Esophagus squamous epithelium (tissue), 5 donors: ENCODE measurements at regions not wholly inside any gene's neighbourhood (a gene's known extent, or its start where the extent isn't known, plus 50 kb on each side); places are given as distances from the start of the nearest gene placed in this dataset.

Source experiments
- DNase-seq: peaks from one replicate; lab custom pipeline; 2025; lab: John Stamatoyannopoulos, UW
- H3K27ac ChIP-seq, 4 donors: fragments of 200-600 bp; sonication (generic); one replicate each; pipeline ENCODE4 v1.5.1; 2016 to 2019; ENCODE audit warnings: mild to moderate bottlenecking in 1 of 4
- H3K27me3 ChIP-seq, 4 donors: fragments of 200-600 bp; sonication (generic); 1 replicate in 3 of 4; 2 replicates in 1 of 4; pipeline versions ENCODE4 v1.5.1 to v1.6.0; 2017 to 2021; ENCODE audit warnings: antibody characterized with exemption in 1 of 4
- H3K36me3 ChIP-seq, 3 donors: fragments of 200-600 bp; sonication (generic); one replicate each; pipeline ENCODE4 v1.5.1; 2016 to 2019
- H3K4me1 ChIP-seq, 3 donors: fragments of 200-600 bp; sonication (generic); one replicate each; pipeline ENCODE4 v1.5.1; 2017 to 2019
- H3K4me3 ChIP-seq, 4 donors: fragments of 200-600 bp; sonication (generic); 1 replicate in 3 of 4; 2 replicates in 1 of 4; pipeline ENCODE4 v1.5.1; 2016 to 2019; ENCODE audit warnings: mild to moderate bottlenecking in 2 of 4, moderate library complexity in 1 of 4
- H3K9me3 ChIP-seq, 3 donors: fragments of 200-600 bp; sonication (generic); one replicate each; pipeline ENCODE4 v1.5.1; 2016 to 2019
- POLR2A ChIP-seq, 4 donors: fragments of 450-650 bp; IDR thresholded peaks; one replicate each; pipeline ENCODE4 v1.6.1; 2017; ENCODE audit warnings: antibody characterized with exemption in 4 of 4, mild to moderate bottlenecking in 4 of 4, moderate library complexity in 3 of 4
- WGBS, 2 donors: methylation state at CpG; one replicate each; pipeline ENCODE4 v1.1.5; 2018; 5-methylcytosine and 5-hydroxymethylcytosine counted together
- intact Hi-C: fragments of 100-400 bp; cut with DNase I; formaldehyde crosslinking; loops from one replicate; pipeline ENCODE4 v1.15.0; 2022
- TF ChIP-seq, protein P1 (sequence below), 6 experiments: fragments of 450-650 bp in 4 of 6; fragments of 200-600 bp in 2 of 6; sonication (generic) in 2 of 6; IDR thresholded peaks; one replicate each; pipeline ENCODE4 v1.5.1; 2016 to 2019; ENCODE audit warnings: antibody characterized with exemption in 6 of 6, mild to moderate bottlenecking in 4 of 6, moderate library complexity in 4 of 6
- donor health status: DM: yes; HTN: yes; CAD: no.

DNA sequence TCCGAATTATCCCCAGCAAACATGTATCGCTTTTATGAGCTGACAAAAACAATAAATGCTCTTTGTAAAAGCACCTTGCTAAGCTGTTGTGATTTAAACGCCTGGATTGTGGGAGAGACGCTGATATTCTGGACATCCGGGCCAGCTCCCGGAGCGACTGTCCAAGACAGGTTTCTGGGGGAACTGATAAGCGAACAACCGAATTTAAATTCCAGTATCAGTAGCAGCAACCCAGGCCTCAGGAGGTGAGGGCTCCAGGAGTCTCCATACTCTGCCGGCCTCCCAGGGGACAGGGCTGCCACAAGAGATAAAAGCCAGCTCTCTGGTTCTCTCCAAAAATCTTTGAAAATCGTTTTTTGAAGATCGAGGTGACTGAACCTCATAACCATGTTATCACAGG is 50.3 kb upstream of the VSTM2B start:
- H3K4me1 ChIP-seq, result no peaks in the 10 kb centered on the region
- no peaks in the 10 kb centered on the region for H3K9me3 ChIP-seq
- H3K4me3 ChIP-seq, result no peak overlapping the region
- no peaks in the 10 kb centered on the region for H3K36me3 ChIP-seq
- TF ChIP-seq, protein P1, sequence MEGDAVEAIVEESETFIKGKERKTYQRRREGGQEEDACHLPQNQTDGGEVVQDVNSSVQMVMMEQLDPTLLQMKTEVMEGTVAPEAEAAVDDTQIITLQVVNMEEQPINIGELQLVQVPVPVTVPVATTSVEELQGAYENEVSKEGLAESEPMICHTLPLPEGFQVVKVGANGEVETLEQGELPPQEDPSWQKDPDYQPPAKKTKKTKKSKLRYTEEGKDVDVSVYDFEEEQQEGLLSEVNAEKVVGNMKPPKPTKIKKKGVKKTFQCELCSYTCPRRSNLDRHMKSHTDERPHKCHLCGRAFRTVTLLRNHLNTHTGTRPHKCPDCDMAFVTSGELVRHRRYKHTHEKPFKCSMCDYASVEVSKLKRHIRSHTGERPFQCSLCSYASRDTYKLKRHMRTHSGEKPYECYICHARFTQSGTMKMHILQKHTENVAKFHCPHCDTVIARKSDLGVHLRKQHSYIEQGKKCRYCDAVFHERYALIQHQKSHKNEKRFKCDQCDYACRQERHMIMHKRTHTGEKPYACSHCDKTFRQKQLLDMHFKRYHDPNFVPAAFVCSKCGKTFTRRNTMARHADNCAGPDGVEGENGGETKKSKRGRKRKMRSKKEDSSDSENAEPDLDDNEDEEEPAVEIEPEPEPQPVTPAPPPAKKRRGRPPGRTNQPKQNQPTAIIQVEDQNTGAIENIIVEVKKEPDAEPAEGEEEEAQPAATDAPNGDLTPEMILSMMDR (IDR thresholded peaks at IDR 0.05), result no peak
- no peak for TF ChIP-seq POLR2A (IDR thresholded peaks at IDR 0.05)
- no peak for DNase-seq
- H3K27me3 ChIP-seq, result peaks cover 0 to 6% (median 0%) of the 10 kb centered on the region in 4 donors
- WGBS, 2 donors, result 74 to 78% methylated on average over 9 to 12 of the region's 12 CpGs
- intact Hi-C loops, result no loop called here
- no peak overlapping the region for H3K27ac ChIP-seq
